Bronchial epithelial cell (primary cell): ENCODE measurements at regions not wholly inside any gene's neighbourhood (a gene's known extent, or its start where the extent isn't known, plus 50 kb on each side); places are given as distances from the start of the nearest gene placed in this dataset.
A peak's percentile ranks its signal among the peaks of the same experiment; 100 is the strongest.
"Not testable (repeated sequence)": the region's sequence is repeated elsewhere in the genome, so short reads cannot be mapped to it uniquely, and the experiment has no call there.

Experiments
- DNase-seq: peaks from one replicate; pipeline ENCODE4 v3.0.0-alpha.2; 2010; ENCODE audit warnings: low read depth
- FAIRE-seq: peaks from 2 replicates; lab custom pipeline; 2011; peaks lifted over from hg19 to GRCh38; lab: Jason Lieb, UNC
- H3K27me3 ChIP-seq: 2 replicates; pipeline ENCODE4 v1.5.1; 2011; ENCODE audit warnings: low read length; ENCODE audit not compliant: control insufficient read depth, insufficient read depth
- H3K36me3 ChIP-seq: 2 replicates; pipeline ENCODE4 v1.5.1; 2011; ENCODE audit warnings: low read length; ENCODE audit not compliant: control insufficient read depth, insufficient read depth
- H3K4me3 ChIP-seq: 2 replicates; pipeline ENCODE4 v1.5.1; 2011; ENCODE audit warnings: mild to moderate bottlenecking, low read depth, low read length, control low read depth
- TF ChIP-seq, protein P1 (sequence below): IDR thresholded peaks from 2 replicates; pipeline ENCODE4 v1.5.1; 2011; ENCODE audit warnings: mild to moderate bottlenecking, moderate library complexity, low read length, control low read depth, inconsistent platforms; ENCODE audit not compliant: insufficient read depth, severe bottlenecking

GRCh38 chrX:65072590-65072989, 96.3 kb upstream of the ZC4H2 start:
- FAIRE-seq (no peak), DNase-seq (no peak)
- H3K4me3 ChIP-seq: no peak overlapping the region
- no peaks in the 10 kb centered on the region for H3K27me3 ChIP-seq
- TF ChIP-seq, protein P1, sequence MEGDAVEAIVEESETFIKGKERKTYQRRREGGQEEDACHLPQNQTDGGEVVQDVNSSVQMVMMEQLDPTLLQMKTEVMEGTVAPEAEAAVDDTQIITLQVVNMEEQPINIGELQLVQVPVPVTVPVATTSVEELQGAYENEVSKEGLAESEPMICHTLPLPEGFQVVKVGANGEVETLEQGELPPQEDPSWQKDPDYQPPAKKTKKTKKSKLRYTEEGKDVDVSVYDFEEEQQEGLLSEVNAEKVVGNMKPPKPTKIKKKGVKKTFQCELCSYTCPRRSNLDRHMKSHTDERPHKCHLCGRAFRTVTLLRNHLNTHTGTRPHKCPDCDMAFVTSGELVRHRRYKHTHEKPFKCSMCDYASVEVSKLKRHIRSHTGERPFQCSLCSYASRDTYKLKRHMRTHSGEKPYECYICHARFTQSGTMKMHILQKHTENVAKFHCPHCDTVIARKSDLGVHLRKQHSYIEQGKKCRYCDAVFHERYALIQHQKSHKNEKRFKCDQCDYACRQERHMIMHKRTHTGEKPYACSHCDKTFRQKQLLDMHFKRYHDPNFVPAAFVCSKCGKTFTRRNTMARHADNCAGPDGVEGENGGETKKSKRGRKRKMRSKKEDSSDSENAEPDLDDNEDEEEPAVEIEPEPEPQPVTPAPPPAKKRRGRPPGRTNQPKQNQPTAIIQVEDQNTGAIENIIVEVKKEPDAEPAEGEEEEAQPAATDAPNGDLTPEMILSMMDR: no peak
- no peaks in the 10 kb centered on the region for H3K36me3 ChIP-seq

GRCh38 chrX:65058626-65059025, 82.4 kb upstream of the ZC4H2 start:
- FAIRE-seq, H3K36me3 ChIP-seq: not testable (repeated sequence)

GRCh38 chrX:65045001-65045400, 68.8 kb upstream of the ZC4H2 start:
- TF ChIP-seq, protein P1: no peak

More at GRCh38 chrX:65058626-65059025, 82.4 kb upstream of the ZC4H2 start:
- H3K4me3 ChIP-seq, H3K27me3 ChIP-seq, DNase-seq: not testable (repeated sequence)

DNA sequence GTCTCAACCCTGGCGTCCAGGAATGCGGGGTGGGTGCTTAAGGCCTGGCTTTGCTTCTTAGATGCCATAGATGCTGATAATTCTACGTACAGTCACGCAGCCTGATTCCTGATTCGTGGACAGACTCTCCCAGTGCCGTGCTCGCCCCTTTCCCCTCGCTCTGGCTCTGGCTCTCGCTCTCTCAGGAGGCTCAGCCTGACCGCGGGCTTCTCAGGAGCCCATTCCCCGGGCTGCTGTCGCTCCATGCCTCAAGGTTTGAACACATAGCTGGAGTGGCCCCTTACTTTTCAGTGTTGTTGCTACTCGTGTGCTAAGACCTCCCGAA, 59.2 kb upstream of the ZC4H2 start:
- Histone ChIP-seq H3K4me3 (peak overlapping the region; percentile 36), H3K27me3 (no peaks in the 10 kb centered on the region), H3K36me3 (no peaks in the 10 kb centered on the region)
- TF ChIP-seq, protein P1: no peak
- DNase-seq (peak; percentile 0), FAIRE-seq (no peak)

More at GRCh38 chrX:65045001-65045400, 68.8 kb upstream of the ZC4H2 start:
- DNase-seq (no peak), FAIRE-seq (no peak)
- H3K4me3 ChIP-seq: no peak overlapping the region
- no peaks in the 10 kb centered on the region for H3K36me3 ChIP-seq
- no peaks in the 10 kb centered on the region for H3K27me3 ChIP-seq

GRCh38 chrX:65034668-65035445, 58.6 kb upstream of the ZC4H2 start, which contains the start of gene ZC3H12B:
Gene ZC3H12B (plus strand): TSS chrX:65034826.
- Histone ChIP-seq H3K36me3 (no peaks in the 10 kb centered on the region), H3K4me3 (peak within 1 kb of the TSS; percentile 36), H3K27me3 (no peaks in the 10 kb centered on the region)
- no peak for FAIRE-seq
- peak; percentile 50 for DNase-seq
- TF ChIP-seq, protein P1: peak; percentile 21

- no peak for DNase-seq
- Histone ChIP-seq H3K36me3 (no peaks in the 10 kb centered on the region), H3K4me3 (peak overlapping the region; percentile 36), H3K27me3 (no peaks in the 10 kb centered on the region)
- no peak for FAIRE-seq
- TF ChIP-seq, protein P1: no peak
Observed at GRCh38 chrX:65034292-65034667, 58.0 kb upstream of the ZC4H2 start.
